Duodenal mucosa (tissue), 2 donors: ENCODE measurements at regions not wholly inside any gene's neighbourhood (a gene's known extent, or its start where the extent isn't known, plus 50 kb on each side); places are given as distances from the start of the nearest gene placed in this dataset.
"Not testable (repeated sequence)": the region's sequence is repeated elsewhere in the genome, so short reads cannot be mapped to it uniquely, and the experiment has no call there.

Source experiments
- H3K27ac ChIP-seq: one replicate; pipeline ENCODE4 v1.7.0; 2013; ENCODE audit warnings: low read depth, low read length
- H3K27me3 ChIP-seq, 2 donors: one replicate each; pipeline ENCODE4 v1.7.0; 2013; ENCODE audit warnings: low read length in 2 of 2, control low read depth in 1 of 2; ENCODE audit not compliant: insufficient read depth in 2 of 2, control insufficient read depth in 1 of 2
- H3K36me3 ChIP-seq, 2 donors: one replicate each; pipeline ENCODE4 v1.7.0; 2013; ENCODE audit warnings: low read length in 2 of 2, control low read depth in 1 of 2; ENCODE audit not compliant: insufficient read depth in 2 of 2, control insufficient read depth in 1 of 2
- H3K4me1 ChIP-seq, 2 donors: one replicate each; pipeline ENCODE4 v1.7.0; 2013; ENCODE audit warnings: low read length in 2 of 2, control low read depth in 1 of 2; ENCODE audit not compliant: insufficient read depth in 2 of 2, control insufficient read depth in 1 of 2
- H3K4me3 ChIP-seq, 2 donors: one replicate each; pipeline ENCODE4 v1.7.0; 2013; ENCODE audit warnings: low read length in 2 of 2, low read depth in 1 of 2
- H3K9ac ChIP-seq, 2 donors: one replicate each; pipeline ENCODE4 v1.7.0; 2013; ENCODE audit warnings: low read length in 2 of 2, low read depth in 1 of 2
- H3K9me3 ChIP-seq, 2 donors: one replicate each; pipeline ENCODE4 v1.7.0; 2013; ENCODE audit warnings: low read length in 2 of 2, control low read depth in 1 of 2; ENCODE audit not compliant: control insufficient read depth in 1 of 2

DNA sequence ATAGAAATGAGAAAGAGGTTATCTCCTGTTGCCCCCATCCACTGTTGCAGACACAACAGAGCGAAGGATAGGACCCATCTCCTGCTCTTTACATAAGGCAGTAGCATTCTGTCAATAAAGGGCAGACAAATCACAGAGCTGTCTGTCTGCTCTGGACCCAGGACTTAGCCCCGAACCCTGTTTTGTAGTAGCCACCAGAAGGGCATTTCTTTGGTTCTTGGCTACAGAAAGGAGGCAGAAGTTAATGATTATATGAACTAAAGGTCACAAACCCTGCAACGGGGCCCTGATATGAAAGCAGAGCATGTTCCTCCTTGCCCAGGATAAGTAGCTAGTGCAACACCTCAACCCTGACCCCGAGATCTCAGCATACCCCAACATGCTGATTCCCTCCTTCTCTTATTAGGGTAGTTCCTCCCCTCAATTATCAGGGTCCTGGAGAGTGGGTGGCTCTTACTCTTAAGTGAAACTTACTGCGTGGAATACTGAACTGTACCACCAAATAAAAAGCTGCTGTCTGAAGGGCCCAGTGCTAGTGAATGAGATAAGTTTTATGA, 680.4 kb upstream of the SPRY2 start:
- Histone ChIP-seq H3K9me3 (peaks cover 0 to 7% of the 10 kb centered on the region in 2 donors), H3K27ac (no peak overlapping the region), H3K9ac (no peak overlapping the region), H3K27me3 (no peaks in the 10 kb centered on the region), H3K4me1 (peaks cover 0 to 5% of the 10 kb centered on the region in 2 donors), H3K4me3 (no peak overlapping the region), H3K36me3 (no peaks in the 10 kb centered on the region)

DNA sequence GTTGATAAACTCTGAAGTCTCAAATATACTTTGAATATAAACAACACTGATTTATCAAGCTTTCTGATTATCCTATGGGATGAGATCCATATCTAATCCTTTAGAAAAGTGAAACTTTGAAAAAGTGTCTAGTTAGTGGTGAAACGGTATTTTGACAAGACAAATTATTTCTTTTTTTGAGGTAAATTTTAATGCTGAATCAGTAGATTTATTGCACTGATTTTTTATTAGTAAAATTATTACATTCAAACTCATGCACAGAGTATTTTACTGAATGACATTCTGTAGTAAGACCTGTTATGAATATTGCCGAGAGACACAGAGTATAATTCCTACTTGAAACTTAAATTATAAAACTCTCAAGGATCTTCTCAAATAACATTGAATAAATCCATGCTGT, 679.1 kb upstream of the SPRY2 start:
- peaks cover 0 to 5% of the 10 kb centered on the region in 2 donors for H3K4me1 ChIP-seq
- H3K9me3 ChIP-seq, result peaks cover 0 to 7% of the 10 kb centered on the region in 2 donors
- H3K27ac ChIP-seq, result no peak overlapping the region
- no peaks in the 10 kb centered on the region for H3K36me3 ChIP-seq
- no peaks in the 10 kb centered on the region for H3K27me3 ChIP-seq
- no peak overlapping the region for H3K4me3 ChIP-seq
- no peak overlapping the region for H3K9ac ChIP-seq

DNA sequence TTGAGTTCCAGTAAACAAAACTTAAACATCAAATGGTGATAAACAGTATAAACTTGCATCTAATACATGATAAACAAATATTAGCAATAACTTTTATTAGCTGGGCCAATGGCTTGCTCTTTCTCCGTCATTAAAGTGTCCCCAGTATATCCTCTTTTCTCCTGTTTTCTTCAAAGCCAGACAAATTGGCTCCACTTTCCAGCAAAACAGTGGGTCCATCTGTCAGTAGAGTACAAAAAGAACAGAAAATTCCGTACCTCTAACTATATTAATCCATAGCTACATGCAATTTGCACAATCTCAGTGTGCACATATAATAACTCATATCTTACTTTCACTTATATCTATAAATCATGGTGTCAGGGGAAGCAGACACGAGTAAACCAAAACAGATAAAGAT, 678.0 kb upstream of the SPRY2 start:
- Histone ChIP-seq H3K27me3 (no peaks in the 10 kb centered on the region), H3K4me3 (no peak overlapping the region), H3K9me3 (peaks cover 0 to 7% of the 10 kb centered on the region in 2 donors), H3K27ac (no peak overlapping the region), H3K9ac (no peak overlapping the region), H3K36me3 (no peaks in the 10 kb centered on the region), H3K4me1 (peaks cover 0 to 5% of the 10 kb centered on the region in 2 donors)

DNA sequence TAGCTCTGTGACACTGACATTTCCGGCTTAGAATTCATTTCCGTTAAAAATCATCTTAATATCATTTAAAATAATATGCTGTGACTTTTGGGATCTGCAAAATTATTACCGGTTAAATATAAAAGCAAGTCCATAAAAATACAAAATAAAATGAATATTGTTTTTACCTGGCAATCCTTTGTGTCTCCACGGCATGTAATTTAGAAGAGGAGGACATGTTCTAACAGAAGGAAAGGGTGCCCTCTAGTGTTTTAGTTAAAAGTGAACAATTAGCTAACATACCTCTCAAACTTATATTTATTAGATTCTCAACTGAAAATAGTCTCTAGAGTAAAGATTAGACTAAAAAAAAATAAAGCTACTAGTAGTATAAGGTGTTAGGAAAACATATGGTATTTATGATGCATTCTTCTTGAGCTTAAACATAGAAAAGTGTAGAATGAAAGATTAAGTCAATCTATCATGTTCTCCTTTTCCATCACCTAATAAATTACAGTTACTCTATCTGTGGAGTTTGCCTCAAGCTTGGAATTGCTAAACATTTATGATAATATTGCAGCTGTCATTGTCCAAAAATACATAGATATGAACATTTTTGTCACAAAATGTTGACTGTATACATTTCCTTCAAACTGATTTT, 676.7 kb upstream of the SPRY2 start:
- Histone ChIP-seq H3K4me3 (no peak overlapping the region), H3K36me3 (no peaks in the 10 kb centered on the region), H3K9ac (no peak overlapping the region), H3K9me3 (peaks cover 0 to 1% of the 10 kb centered on the region in 2 donors), H3K4me1 (peaks cover 0 to 5% of the 10 kb centered on the region in 2 donors), H3K27me3 (no peaks in the 10 kb centered on the region), H3K27ac (no peak overlapping the region)

DNA sequence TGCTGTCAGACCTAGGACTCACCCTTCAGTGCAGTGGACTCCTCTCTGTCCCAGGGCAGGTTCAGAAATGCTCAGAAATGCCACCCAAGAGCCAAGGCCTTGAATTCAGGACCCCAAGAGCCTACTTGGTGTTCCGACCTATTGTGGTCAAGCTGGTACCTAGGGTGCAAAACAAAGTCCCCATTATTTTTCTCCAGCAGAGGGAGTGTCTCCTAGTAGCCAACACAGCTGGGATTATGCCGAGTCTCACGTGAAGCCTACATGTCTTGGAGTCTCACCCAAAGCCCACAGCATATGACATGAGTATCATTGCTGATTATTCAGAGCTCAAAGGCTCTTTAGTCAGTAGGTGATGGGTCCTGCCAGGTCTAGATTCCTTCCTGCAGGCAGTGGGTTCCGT, 671.1 kb upstream of the SPRY2 start:
- no peak overlapping the region for H3K4me3 ChIP-seq
- H3K36me3 ChIP-seq, result no peaks in the 10 kb centered on the region
- H3K27me3 ChIP-seq, result no peaks in the 10 kb centered on the region
- H3K9ac ChIP-seq, result no peak overlapping the region
- H3K27ac ChIP-seq, result no peak overlapping the region
- no peaks in the 10 kb centered on the region for H3K4me1 ChIP-seq
- H3K9me3 ChIP-seq, result no peaks in the 10 kb centered on the region

DNA sequence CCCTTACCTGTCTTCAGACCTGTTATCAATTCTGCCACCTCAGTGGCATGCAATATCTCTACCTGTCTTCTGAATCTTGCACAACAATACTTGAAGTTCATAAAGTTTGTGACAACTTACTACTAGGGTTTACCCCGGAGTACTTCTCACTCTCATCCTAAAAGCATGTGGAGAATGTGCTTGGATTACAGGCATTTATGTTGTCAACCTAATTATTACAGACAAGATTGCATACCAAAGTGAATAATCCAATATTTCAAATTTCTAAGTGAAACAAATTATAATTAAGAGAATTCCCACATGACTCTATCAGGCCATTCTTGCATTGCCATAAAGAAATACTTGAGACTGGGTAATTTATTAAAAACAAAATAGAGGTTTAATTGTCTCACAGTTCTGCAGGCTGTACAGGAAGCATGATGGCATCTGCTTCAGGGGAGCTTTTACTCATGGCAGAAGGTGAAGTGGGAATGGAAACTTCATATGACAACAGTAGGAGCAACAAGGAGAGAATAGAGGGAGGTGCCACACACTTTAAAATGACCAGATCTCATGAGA, 661.0 kb upstream of the SPRY2 start:
- H3K9me3 ChIP-seq, result peaks cover 0 to 7% of the 10 kb centered on the region in 2 donors
- H3K27ac ChIP-seq, result no peak overlapping the region
- H3K4me1 ChIP-seq, result no peaks in the 10 kb centered on the region
- H3K27me3 ChIP-seq, result no peaks in the 10 kb centered on the region
- H3K9ac ChIP-seq, result no peak overlapping the region
- no peaks in the 10 kb centered on the region for H3K36me3 ChIP-seq
- H3K4me3 ChIP-seq, result no peak overlapping the region

DNA sequence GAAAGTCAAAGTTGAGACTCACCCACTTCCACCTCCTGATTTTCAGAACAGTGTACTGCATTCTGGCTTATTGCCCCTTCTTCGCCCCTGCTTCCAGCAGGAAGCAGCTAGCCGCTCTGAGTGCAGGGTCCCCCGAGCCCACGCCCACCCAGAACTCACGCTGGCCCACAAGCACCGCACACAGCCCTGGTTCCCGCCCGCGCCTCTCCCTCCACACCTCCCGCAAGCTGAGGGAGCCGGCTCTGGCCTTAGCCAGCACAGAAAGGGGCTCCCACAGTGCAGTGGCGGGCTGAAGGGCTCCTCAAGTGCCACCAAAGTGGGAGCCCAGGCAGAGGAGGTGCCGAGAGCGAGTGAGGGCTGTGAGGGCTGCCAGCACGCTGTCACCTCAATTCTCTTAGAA, 657.7 kb upstream of the SPRY2 start:
- H3K27ac ChIP-seq, H3K27me3 ChIP-seq, H3K9ac ChIP-seq, H3K4me3 ChIP-seq, H3K9me3 ChIP-seq, H3K4me1 ChIP-seq, H3K36me3 ChIP-seq: not testable (repeated sequence)

DNA sequence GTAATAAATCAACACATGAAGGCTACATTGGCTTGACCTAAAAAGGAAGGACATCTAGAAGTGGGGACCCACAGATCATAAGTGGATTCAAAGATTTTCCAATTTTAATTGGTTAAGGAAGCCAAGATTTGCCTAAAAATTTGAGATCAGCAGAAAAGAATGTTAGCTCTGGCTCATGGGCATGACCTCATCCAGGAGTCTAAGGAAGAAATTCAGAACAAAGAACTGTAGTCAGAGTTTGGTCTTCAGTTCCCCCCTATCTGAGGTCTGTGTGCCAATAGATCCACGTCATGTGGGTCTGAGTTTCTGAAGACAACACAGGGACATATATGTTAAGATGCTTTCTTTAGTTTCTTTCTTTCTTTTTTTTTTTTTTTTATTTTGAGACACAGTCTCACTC, 648.8 kb upstream of the SPRY2 start:
- no peak overlapping the region for H3K4me3 ChIP-seq
- no peaks in the 10 kb centered on the region for H3K36me3 ChIP-seq
- H3K9me3 ChIP-seq, result no peaks in the 10 kb centered on the region
- no peak overlapping the region for H3K9ac ChIP-seq
- H3K27me3 ChIP-seq, result no peaks in the 10 kb centered on the region
- no peaks in the 10 kb centered on the region for H3K4me1 ChIP-seq
- H3K27ac ChIP-seq, result no peak overlapping the region

DNA sequence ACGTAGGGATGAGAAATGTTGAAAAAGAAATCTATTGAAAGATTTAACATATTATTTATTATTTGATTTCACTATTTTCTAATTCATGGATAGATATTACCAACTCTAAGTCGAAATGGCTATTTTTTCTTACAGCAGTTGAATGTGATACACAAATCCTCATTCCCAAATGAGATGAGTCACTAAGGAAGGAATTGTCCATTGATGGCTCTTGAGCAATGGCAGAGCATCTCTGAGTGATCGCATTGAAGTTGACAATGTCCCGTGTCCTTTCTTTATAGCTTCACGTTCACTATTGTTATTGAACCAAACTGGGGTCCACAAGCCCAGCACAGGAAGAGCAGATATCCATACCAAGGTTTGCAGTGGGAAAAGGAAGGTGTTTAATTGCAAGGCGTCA, 648.3 kb upstream of the SPRY2 start:
- Histone ChIP-seq H3K4me3 (no peak overlapping the region), H3K36me3 (no peaks in the 10 kb centered on the region), H3K27ac (no peak overlapping the region)

DNA sequence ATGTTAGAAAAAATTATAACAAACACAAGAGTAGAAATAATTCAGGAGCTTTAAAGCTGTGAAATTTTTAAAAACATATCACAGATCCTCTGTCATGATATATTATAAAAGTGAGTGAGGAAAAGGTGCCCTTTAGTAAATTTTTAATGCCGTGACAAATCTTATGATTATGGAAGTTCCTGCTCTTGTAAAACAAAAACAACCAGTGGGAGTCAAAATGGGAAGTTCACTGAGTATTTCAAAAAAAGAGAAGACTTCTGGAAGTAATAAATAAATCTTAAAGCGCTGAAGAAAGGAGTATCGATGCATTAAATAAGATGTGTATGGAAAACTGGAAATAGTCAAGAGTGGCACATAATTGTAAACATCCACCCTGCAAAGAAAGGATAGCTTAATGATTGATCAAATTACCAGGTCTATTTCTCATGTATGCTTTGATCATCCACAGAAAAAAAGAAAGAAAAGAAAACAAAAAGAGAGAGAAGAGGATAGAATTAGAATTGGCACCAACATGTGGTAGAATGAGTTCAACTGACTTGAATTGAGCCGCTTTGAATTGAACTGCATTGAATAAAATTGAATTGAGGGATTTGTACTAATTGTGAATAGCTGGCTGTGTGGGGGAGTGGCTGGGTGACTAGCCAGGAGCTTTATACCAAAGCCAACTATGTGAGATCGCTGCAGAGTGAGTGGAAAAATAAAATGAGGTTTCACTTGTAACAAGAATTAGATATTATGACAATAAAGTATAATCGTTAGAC, 647.6 kb upstream of the SPRY2 start:
- no peak overlapping the region for H3K27ac ChIP-seq
- no peak overlapping the region for H3K4me3 ChIP-seq
- H3K9ac ChIP-seq, result no peak overlapping the region
- no peaks in the 10 kb centered on the region for H3K4me1 ChIP-seq
- H3K36me3 ChIP-seq, result no peaks in the 10 kb centered on the region
- H3K9me3 ChIP-seq, result no peaks in the 10 kb centered on the region
- no peaks in the 10 kb centered on the region for H3K27me3 ChIP-seq

More for the DNA sequence above, 648.3 kb upstream of the SPRY2 start:
- Histone ChIP-seq H3K27me3 (no peaks in the 10 kb centered on the region), H3K9me3 (no peaks in the 10 kb centered on the region), H3K4me1 (no peaks in the 10 kb centered on the region), H3K9ac (no peak overlapping the region)
